A673 (cell line): ENCODE measurements at regions not wholly inside any gene's neighbourhood (a gene's known extent, or its start where the extent isn't known, plus 50 kb on each side); places are given as distances from the start of the nearest gene placed in this dataset.

Experiments used
- EZH2 ChIP-seq: fragments of 200-600 bp; sonication (generic); IDR thresholded peaks from 2 replicates; pipeline ENCODE4 v1.6.1; 2017; ENCODE audit warnings: borderline replicate concordance, low read depth, mild to moderate bottlenecking, mixed read lengths, antibody characterized with exemption, low read length; ENCODE audit not compliant: poor library complexity, severe bottlenecking
- TF ChIP-seq, protein P1 (sequence below): fragments of 300-800, 200-600 bp; sonication (generic); conservative IDR thresholded peaks from 2 replicates; pipeline ENCODE4 v1.5.1; 2017; ENCODE audit warnings: low read depth, mild to moderate bottlenecking, antibody characterized with exemption, low read length, moderate library complexity, mixed read lengths

- TF ChIP-seq, protein P1, sequence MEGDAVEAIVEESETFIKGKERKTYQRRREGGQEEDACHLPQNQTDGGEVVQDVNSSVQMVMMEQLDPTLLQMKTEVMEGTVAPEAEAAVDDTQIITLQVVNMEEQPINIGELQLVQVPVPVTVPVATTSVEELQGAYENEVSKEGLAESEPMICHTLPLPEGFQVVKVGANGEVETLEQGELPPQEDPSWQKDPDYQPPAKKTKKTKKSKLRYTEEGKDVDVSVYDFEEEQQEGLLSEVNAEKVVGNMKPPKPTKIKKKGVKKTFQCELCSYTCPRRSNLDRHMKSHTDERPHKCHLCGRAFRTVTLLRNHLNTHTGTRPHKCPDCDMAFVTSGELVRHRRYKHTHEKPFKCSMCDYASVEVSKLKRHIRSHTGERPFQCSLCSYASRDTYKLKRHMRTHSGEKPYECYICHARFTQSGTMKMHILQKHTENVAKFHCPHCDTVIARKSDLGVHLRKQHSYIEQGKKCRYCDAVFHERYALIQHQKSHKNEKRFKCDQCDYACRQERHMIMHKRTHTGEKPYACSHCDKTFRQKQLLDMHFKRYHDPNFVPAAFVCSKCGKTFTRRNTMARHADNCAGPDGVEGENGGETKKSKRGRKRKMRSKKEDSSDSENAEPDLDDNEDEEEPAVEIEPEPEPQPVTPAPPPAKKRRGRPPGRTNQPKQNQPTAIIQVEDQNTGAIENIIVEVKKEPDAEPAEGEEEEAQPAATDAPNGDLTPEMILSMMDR = no peak
- TF ChIP-seq EZH2 = no peak
These were observed 109.8 kb upstream of the EDIL3 start for GRCh38 chr5:84494453-84494852.
